HTR-8/SVneo (cell line): ENCODE measurements at regions not wholly inside any gene's neighbourhood (a gene's known extent, or its start where the extent isn't known, plus 50 kb on each side); places are given as distances from the start of the nearest gene placed in this dataset.

ENCODE experiments used
- DNase-seq: peaks from one replicate; pipeline ENCODE4 v3.0.0; 2011; ENCODE audit warnings: low spot score, mixed read lengths; ENCODE audit not compliant: insufficient read length
- FAIRE-seq: peaks from 2 replicates; lab custom pipeline; 2011; peaks lifted over from hg19 to GRCh38; lab: Jason Lieb, UNC

DNA sequence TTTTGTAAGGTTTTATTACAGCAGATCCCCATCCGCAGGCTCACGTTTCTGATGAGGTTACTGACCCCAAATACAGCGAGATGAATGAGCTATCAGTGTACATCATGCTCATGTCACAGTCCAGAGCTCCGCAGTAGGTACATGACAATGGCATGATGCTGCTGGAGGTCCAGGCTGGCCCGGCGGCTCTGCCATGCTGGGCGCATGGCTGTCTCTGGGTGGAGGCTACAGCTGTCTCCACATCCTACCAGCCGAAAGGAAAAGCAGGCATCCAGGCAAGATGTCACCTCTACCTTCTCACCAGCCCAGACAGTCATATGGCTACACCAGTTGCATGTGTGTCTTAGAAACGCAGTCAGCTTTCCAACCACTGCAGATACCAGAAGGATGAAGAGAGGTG lies 90.9 kb upstream of the RNF32 start:
- no peak for DNase-seq
- FAIRE-seq: no peak

DNA sequence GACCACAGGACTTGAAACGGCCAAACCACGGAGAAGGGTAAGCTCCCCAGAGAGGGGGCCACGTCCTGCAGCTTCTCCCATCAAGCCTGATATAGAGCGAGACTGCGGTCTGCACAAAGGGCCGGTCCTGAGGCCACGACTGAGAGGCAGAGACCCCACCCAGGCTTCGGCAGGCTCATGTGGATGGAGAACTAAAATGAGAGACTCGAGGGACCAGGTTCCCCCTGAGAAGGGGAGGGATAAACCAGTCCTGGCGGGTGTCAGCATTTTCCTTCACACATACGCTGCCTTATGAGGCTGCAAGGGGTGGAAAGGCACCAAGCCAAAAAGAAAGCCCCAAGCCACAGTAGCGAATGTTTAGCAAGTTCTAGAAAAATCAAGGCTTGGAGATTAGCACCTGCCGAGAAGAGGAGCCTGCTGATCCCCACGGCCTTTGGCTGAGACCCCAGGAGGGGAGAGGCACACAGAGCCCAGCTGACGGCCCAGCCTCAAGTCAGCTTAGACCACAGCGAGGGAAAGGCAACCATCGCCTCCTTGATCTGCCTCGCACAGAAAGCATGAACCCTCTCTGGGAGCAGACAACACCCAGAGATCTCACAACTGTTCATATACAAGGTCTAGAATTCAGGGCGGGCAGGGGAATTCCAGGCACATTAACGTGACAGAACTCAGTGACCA lies 92.6 kb upstream of the RNF32 start:
- DNase-seq (no peak), FAIRE-seq (no peak)

DNA sequence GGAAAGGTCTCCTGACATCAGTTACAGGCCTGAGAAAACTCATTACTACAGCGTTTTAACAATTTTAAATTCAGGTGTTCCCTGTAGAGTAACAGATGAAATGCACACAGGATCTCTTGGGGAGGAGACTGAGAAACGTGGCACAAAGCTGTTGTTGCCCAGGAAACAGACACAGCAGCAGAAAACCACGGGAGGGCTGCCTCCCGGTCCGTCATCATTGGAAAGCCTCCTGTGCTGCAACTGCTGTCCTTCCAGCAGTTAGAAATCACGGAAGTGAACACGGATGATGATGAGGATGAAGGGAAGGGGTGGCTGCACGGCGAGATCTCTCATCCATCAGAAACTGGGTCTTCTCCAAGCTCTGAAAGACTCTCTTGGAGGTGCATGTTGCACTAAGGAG lies 94.6 kb upstream of the RNF32 start:
- DNase-seq (no peak), FAIRE-seq (no peak)

DNA sequence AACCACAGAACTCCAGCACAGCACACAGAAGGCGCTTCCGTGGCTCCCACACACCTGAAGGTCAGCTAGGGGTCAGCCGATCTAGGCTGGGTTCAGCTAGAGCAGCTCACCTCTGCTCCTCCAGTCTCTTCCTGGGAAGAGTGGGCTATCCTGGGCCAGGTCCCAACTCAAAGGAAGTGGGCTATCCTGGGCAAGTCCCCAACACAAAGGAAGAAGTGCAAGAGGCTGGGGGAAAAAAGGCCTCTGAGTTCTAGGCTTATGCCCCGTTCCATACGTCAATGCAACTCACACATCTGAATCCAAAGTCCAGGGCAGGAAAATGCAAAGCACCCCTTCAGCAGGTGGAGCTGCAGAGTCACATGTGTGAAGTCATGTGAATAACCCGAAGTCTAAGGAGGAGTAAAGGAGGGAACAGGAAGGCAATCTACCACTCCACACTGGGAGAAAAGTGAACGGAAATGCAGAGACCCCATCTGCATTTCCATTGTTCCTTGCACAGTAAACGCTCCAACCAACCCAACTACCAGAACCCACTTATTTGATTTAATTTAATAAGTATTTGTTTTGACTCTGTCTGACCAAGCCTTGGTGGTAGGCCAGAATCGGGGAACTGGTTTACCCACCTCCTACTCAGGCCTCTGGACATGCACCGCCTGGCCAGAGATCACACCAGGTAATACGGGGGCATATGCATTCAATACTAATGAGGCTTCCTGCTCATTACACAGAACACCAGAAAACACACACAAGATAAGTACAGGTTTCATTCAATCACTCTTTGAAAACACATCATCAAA lies 95.5 kb upstream of the RNF32 start:
- DNase-seq (no peak), FAIRE-seq (no peak)

DNA sequence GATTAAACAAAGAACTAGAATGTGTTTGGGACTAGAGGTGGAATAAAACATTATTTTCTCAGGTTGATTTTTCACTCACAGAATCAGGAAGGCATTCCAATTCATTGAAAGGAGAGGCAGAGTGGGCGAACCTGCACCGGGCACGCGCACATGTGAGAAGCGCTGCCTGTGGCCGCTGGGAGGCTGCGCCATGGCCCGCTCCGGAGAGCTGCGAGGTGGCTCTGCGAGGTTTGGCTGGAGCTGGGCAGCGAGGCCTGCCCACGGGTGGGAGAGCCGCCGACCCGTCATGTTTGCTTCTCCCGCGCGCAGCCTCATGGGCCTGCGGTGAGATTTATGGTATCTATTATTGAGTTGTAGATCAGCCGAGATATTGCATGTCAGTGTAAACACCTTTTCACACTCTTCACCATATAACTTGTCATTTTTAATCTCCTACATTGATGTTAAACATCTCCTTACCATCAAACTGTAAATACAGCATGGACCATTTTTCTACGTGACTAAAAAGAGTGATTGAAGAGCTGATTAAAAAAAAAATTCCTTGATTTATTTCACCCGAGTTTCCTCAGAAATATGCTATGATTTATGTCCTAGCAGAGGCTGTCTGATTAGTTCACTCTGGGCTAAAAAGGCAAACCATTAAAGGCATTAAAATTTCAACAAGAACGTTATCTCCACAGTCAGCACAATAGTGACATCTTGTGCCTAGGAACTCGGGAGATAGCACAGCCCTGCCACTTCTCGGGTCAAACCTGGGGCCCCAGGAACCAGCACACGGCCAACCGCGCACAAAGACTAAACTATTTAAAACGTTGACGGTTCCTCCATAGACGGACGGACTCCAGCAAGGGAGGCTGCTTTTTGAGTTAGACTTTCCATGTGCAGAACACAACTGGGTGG lies 96.6 kb upstream of the RNF32 start:
- no peak for DNase-seq
- no peak for FAIRE-seq

DNA sequence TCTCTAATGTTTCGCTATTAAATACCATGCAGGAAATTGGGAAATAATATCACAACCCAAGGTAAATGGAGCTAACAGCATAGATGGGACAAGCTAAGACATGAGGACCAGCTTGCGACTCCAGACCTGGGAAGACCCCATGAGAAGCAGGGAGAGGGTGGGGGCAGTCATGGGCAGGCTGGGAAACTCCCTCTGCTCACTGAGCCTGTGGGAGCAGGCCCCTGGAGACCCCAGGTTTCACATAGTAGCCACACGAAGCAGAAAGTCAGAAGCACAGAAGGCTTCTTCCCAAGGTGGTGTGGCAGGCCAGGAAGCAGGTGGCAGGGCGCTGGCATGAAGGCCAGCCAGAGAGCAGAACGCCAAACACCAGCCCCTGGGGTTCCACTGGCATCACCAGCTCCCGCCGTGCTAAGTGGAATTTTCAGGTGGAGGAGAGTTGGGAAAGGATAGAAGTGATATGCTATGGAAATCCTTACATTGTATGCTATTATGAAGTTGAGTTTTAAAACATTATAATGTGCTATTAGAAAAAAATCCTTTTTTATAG lies 99.9 kb upstream of the RNF32 start:
- DNase-seq (no peak), FAIRE-seq (no peak)

DNA sequence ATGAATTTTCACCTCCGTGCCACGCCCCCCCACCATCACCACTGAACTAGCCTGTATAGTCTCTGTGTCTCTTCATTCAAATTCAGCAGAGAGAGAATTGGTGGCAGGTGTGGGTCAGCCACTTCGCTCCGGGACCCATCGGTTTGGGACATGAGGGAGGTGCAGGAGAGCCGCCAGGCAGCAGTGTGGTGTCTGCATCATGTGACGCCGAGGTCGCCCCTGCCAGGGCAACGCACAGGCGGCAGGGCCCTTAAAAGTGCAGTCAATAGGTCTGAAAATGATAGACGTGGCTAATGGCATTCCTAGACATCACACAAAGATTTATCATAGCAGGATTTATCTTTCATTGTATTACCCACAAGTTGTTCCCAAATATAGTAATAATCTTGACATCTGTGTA lies 100.6 kb upstream of the RNF32 start:
- DNase-seq (no peak), FAIRE-seq (no peak)

DNA sequence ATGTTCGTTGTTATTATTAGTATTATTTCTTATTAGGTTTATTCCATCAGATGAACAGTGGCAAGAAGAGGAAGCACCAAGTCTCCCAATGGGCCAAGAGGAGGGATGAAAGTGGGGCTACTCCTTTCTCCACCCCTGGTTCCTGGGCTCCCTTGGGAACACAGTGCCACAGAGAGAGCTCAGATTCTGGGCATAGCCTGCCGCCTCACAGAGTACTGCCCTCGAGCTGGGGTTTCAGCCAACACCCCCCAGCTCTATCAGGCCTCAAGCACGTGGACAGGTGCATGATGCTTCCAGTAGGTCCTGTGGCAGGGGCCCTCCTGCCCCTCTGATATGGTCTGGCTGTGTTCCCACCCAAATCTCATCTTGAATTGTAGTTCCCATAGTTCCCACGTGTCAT lies 103.6 kb upstream of the RNF32 start:
- FAIRE-seq: no peak
- DNase-seq: no peak

DNA sequence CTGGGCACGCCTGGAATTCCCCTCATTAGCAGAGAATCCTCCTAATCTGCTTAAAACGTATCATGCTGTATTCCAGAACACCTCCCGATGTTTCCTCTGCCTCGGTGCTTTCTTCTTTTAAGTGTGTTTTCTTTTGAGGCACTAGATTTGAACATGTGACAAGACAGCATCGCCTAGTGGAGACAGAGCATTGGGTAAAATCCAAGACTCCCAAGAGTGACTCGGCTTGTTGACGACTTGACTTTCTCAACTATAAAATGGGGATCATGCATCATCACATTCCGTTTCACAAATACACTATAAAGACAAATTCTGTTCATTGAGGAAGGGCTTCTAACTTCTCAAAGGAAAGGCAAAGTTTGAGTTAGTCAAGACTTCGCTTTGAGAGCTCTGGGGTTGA lies 105.6 kb upstream of the RNF32 start:
- FAIRE-seq: no peak
- DNase-seq: no peak

DNA sequence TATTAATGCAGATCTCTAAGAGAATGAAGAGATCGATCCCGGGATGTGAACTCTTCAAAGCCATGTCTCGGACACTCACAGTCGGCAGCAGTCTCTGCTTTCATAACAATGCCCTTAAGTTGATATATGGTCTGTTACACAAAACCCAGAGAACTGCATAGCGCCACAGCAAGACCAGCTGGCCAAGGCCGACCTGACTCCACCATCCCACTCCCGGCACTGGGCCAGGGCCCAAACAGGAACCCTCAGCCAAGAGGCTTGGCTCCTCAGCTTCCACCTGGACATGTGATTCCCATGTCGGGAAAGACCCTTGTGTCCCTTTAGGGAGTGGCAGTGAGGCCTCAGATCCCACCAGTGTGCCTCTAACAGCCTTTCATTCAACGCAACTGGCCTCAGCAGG lies 106.6 kb upstream of the RNF32 start:
- no peak for DNase-seq
- no peak for FAIRE-seq

DNA sequence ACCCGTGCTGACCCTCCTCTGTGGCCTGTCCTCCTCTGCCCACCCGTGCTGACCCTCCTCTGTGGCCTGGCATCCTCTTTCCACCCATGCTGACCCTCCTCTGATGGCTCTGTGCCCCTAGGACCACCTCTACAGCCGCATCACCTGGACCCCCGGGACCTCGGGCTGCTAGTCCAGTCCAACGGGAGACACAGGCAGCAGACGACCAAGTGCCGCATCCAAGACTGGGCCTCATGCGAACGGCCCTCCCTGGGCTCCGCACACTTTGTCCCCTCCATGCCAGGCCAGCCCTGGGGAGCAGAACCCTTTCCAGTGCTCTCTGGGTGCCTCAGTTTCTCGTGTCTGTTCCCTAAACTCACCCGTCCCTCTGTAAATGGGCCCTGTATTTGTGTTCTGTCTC lies 107.2 kb upstream of the RNF32 start:
- FAIRE-seq (no peak), DNase-seq (no peak)

DNA sequence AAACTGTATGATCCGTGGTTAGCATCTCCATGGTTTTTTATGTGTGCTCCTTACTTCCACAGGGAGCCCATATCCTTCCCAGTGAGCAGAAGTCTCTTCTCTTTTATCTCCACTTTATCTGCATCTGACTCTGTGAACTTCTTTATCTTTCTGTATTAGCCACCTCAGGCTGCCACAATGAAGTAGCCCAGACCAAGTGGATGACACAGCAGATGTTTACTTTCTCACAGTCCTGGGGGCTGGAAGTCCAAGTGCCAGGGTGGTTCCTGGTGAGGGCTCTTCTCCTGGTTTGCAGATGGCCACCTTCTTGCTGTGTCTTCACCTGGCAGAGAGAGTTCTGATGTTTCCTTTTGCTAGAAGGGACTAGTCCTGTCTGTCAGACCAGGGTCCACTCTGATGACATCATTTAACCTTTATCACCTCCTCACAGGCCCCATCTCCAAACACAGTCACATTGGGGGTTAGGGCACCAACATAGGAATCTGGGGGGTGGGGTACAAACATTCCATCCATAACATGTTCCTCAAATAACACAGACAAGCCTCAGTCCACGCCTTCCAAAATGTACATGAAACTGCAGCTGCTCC lies 108.5 kb upstream of the RNF32 start:
- FAIRE-seq: no peak
- DNase-seq: no peak

DNA sequence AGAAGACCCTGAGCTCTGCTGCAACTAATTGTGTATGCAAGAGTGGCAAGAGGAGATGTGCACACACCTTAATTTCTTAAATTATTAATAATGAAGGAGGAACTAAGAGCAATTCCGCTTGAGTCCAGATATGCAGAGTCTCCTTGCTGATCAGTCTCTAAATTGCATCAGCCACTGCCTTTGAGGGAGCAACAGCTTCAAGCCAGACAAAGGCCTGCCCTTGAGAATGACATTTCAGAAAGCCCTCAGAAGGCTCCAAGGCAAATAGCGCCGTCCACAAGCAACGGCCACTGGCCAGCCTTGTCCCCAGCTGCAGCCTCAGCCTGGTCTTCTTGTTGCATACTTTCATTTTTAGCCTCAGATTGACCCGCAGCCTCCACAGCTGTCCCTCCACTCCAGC lies 110.6 kb upstream of the RNF32 start:
- FAIRE-seq (no peak), DNase-seq (no peak)

DNA sequence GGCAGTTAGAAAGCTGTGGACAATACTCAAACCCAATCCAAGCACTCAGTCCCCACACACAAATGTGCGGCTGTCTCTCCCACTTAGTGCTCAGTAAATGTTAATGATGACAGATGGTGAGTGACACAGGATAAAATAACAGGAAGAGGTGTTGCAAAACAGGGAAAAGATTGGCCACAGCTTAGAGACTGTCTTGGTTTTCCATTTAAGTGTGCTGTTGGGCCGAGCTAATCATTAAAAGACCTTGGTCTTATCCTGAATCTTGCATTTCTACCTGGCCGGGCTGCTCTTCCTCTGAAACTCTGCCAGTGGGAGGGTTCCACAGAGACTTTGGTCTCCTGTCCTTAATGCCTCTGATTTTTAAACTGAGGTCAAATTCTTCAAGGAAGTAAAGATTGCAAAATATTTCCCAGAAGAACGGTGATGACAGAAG lies 113.1 kb upstream of the RNF32 start:
- FAIRE-seq (no peak), DNase-seq (no peak)

DNA sequence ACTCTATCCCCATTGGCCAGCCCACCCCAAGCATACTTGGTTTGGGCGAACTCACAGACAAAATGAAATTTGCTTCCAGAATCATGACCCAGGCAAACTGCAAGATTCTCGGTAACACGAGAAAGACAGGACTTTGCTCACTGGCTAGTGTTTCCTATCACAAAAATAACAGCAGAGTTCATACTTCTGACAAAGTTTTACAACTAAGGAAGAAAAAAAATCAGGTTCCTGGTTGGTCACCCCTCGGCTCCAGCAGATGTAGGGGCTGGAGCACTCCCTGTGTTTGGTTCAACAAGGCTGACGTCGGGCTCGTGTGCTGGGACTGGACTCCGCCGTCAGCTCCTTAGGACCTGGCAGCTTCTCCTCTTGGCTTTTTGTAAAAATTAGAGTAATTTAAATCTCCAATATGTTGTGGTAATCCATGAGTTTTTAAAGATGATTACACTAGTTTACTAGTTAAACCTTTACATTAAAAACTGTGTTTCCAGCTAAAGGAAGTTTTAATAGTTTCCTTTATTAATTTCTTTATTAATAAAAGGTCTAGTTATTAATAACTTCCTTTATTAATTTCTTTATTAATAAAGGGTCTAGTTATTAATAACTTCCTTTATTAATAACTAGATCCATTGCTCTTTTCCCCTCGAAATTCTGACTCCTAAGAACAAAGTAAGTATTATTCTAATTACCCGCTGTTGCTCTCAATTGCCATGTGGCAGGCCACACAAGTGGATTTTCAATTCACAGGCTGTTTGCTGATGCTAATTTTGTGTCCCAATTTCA lies 115.6 kb upstream of the RNF32 start:
- FAIRE-seq (no peak), DNase-seq (no peak)

DNA sequence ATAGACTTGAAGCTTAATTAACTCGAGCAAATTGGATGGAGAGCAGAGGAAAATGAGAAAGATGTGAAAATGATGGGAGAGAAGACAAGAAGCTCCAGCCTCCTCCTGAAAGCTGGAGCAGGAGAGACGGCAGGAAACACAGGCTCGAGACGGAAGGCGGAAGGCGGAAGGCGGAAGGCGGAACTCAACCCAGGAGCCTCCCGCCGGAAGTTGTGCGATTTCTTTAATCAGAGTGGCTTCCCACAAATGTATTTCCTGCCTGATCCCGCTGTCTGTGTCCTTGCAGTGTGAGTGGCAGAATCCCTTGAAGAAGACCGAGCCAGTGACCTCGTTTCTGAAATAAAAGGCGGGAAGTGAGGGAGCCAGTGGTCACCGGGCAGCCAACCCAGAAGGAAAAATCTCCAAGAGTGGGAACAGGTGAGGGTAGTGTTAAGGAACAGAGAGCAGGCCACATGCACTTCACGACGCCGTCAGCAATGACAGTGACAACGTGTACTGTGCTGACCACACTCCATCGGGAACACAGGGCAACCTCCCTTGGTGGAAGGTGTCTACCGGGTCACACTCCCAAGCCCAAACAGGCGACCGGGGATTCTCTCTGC lies 117.0 kb upstream of the RNF32 start:
- DNase-seq (no peak), FAIRE-seq (no peak)

DNA sequence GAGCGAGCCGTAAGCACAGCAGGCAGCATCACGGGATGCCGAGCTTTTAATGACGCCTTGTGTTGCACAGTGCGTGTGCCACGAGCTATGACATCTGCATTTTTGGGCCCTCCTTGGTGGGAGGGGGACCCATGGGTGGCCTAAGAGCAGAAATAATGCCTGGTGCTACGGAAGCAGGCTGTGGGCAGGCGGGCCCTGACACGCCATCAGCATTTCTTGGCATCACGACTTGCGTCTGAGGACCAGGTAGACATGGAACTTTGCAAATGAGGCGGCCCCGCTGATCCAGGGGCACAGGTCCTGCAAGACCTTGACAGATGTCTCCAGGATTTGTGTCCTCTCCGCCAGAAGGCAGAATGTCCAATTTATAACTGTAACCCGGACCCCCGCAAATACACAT lies 117.8 kb upstream of the RNF32 start:
- FAIRE-seq: no peak

DNA sequence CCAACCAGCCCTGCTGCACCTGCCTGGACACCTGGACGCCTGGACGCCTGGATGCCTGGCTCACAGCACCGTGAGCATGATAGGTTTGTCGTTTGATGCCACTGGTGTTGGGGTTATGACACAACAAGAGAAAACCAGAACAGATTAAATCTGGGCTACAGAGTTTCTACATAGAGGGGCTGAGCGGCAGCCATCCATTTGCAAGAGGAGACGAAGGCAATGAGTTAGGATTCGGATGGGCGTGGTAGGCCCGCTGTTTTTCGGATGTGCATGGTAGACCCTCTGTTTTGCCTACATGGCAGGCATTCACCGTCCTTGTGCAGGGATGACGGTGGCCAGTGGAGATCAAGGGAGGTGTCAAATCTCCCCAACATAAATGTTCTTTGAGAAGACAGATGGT lies 121.5 kb upstream of the RNF32 start:
- DNase-seq (no peak), FAIRE-seq (no peak)

More for the DNA sequence above, 117.8 kb upstream of the RNF32 start:
- no peak for DNase-seq

DNA sequence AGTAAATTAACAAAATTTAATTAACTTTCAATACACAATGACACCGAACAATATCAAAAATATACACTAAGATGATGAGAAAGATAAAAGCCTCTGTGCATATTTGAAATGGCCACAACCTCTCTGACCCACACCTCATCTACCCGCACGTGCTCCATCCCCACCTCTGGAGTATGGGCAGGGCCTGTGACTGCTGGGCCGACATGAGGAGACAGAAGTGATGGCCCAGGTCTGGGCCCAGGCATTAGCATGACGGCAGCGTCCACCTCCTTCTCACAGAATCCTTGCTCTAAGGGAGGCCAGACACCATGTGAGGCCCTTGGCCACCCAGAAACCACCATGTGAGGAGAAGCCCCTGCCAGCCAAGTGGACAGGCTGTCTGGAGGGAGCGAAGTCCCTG lies 122.1 kb upstream of the RNF32 start:
- FAIRE-seq (no peak), DNase-seq (no peak)
